A673 (cell line): ENCODE measurements at regions not wholly inside any gene's neighbourhood (a gene's known extent, or its start where the extent isn't known, plus 50 kb on each side); places are given as distances from the start of the nearest gene placed in this dataset.

ENCODE experiments used
- CTCF ChIP-seq: fragments of 300-800, 200-600 bp; sonication (generic); conservative IDR thresholded peaks from 2 replicates; pipeline ENCODE4 v1.5.1; 2017; ENCODE audit warnings: low read depth, mild to moderate bottlenecking, antibody characterized with exemption, low read length, moderate library complexity, mixed read lengths
- EZH2 ChIP-seq: fragments of 200-600 bp; sonication (generic); IDR thresholded peaks from 2 replicates; pipeline ENCODE4 v1.6.1; 2017; ENCODE audit warnings: borderline replicate concordance, low read depth, mild to moderate bottlenecking, mixed read lengths, antibody characterized with exemption, low read length; ENCODE audit not compliant: poor library complexity, severe bottlenecking

- TF ChIP-seq CTCF (no peak), EZH2 (no peak)
Measured at GRCh38 chr1:38418195-38419030, 371.8 kb upstream of the POU3F1 start.
